Gastrocnemius medialis (tissue), 4 donors: ENCODE measurements at regions not wholly inside any gene's neighbourhood (a gene's known extent, or its start where the extent isn't known, plus 50 kb on each side); places are given as distances from the start of the nearest gene placed in this dataset.

Source experiments
- ATAC-seq, 2 donors: fragments of 150-250 bp; one replicate each; pipeline ENCODE4 v1.9.1; 2016
- DNase-seq, 2 donors: peaks; one replicate each; pipeline ENCODE4 v3.0.0-alpha.2; 2019
- H3K27ac ChIP-seq, 4 donors: fragments of 200-600 bp; sonication (generic); 1 replicate in 1 of 4; 2 replicates in 3 of 4; pipeline ENCODE4 v1.5.1; 2016 to 2018; ENCODE audit warnings: mild to moderate bottlenecking in 2 of 4, moderate library complexity in 1 of 4
- H3K27me3 ChIP-seq, 3 donors: fragments of 200-600 bp; sonication (generic) in 2 of 3; 1 replicate in 1 of 3; 2 replicates in 2 of 3; pipeline versions ENCODE4 v1.5.1 to v1.6.0; 2016 to 2019; ENCODE audit warnings: mild to moderate bottlenecking in 1 of 3, moderate library complexity in 1 of 3
- H3K36me3 ChIP-seq, 2 donors: fragments of 200-600 bp; sonication (generic) in 1 of 2; one replicate each; pipeline ENCODE4 v1.5.1; 2017 to 2018
- H3K4me1 ChIP-seq, 2 donors: fragments of 200-600 bp; sonication (generic) in 1 of 2; one replicate each; pipeline ENCODE4 v1.5.1; 2016 to 2017; ENCODE audit warnings: mild to moderate bottlenecking in 2 of 2
- H3K4me3 ChIP-seq, 4 donors: fragments of 200-600 bp; sonication (generic) in 3 of 4; 1 replicate in 1 of 4; 2 replicates in 3 of 4; pipeline ENCODE4 v1.5.1; 2016 to 2019; ENCODE audit warnings: mild to moderate bottlenecking in 2 of 4
- H3K9me3 ChIP-seq, 3 donors: fragments of 200-600 bp; sonication (generic) in 2 of 3; 1 replicate in 1 of 3; 2 replicates in 2 of 3; pipeline ENCODE4 v1.5.1; 2016 to 2019
- POLR2A ChIP-seq, 2 donors: fragments of 450-650 bp; IDR thresholded peaks; one replicate each; pipeline ENCODE4 v1.6.1; 2017; ENCODE audit warnings: antibody characterized with exemption in 2 of 2, mild to moderate bottlenecking in 2 of 2, moderate library complexity in 2 of 2
- in situ Hi-C, 4 donors: fragments of 200-750 bp; cut with MboI; loops; one replicate each; pipeline versions ENCODE4 v1.15.0 to v1.8.0; 2017; ENCODE audit warnings: low sequenced_read_pairs in 4 of 4
- intact Hi-C: fragments of 100-400 bp; cut with DNase I; formaldehyde crosslinking; loops from one replicate; pipeline ENCODE4 v1.15.1; 2023; ENCODE audit warnings: low total_unique reads
- TF ChIP-seq, protein P1 (sequence below), 5 experiments: fragments of 450-650 bp in 3 of 5; fragments of 200-600 bp in 2 of 5; sonication (generic) in 2 of 5; IDR thresholded peaks in 4 of 5; conservative IDR thresholded peaks in 1 of 5; 1 replicate in 4 of 5; 2 replicates in 1 of 5; pipeline ENCODE4 v1.5.1; 2016 to 2019; ENCODE audit warnings: antibody characterized with exemption in 5 of 5, mild to moderate bottlenecking in 3 of 5, moderate library complexity in 3 of 5

DNA sequence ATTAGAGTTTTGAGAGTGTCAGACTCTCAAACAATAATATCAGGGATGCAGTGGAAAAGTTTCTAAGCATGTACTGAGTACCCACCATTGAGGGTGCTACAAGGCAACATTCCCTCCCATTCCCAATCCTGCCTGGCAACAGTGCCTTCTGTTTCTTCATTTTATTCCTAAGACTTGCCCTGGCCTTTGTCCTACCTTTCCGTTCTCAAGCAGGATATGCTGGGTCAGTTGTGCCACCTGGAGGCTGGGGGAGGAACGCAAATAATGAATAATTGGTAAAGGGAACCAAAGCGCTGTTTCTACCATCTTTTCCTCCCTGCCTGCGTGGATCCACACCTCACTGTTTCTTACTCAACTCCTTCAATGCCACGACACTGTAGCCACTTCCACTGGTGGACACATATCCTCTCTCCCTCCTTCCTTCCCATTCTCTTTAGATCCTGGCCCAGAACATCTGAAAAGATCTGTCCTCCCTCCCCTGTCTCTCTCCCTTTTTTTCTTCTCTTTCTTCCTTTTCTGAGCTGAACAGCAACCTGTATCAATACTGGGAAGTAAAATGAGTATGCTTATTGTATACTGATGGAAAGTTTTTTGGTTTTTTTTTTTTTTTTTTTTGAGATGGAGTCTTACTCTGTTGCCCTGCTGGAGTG lies 149.5 kb downstream of the C9orf152 start:
- H3K27me3 ChIP-seq: no peaks in the 10 kb centered on the region
- H3K36me3 ChIP-seq: no peaks in the 10 kb centered on the region
- intact Hi-C loops (loop anchor here (1.0 to 2.0 kb wide), 2 partner anchors 155 to 484 kb away; no protein-coding TSS in a partner anchor), in situ Hi-C loops (loop anchor here (5.0 to 25.0 kb wide), 3 partner anchors 156 to 496 kb away; no protein-coding TSS in a partner anchor)
- H3K27ac ChIP-seq: peak overlapping the region in 2 of 4 donors; percentile 6 to 36
- DNase-seq: peak; percentile 14 to 35
- H3K4me1 ChIP-seq: peaks cover 6 to 22% of the 10 kb centered on the region in 2 donors
- no peak overlapping the region for H3K4me3 ChIP-seq
- peak; percentile 68 to 78 for ATAC-seq
- TF ChIP-seq, protein P1, sequence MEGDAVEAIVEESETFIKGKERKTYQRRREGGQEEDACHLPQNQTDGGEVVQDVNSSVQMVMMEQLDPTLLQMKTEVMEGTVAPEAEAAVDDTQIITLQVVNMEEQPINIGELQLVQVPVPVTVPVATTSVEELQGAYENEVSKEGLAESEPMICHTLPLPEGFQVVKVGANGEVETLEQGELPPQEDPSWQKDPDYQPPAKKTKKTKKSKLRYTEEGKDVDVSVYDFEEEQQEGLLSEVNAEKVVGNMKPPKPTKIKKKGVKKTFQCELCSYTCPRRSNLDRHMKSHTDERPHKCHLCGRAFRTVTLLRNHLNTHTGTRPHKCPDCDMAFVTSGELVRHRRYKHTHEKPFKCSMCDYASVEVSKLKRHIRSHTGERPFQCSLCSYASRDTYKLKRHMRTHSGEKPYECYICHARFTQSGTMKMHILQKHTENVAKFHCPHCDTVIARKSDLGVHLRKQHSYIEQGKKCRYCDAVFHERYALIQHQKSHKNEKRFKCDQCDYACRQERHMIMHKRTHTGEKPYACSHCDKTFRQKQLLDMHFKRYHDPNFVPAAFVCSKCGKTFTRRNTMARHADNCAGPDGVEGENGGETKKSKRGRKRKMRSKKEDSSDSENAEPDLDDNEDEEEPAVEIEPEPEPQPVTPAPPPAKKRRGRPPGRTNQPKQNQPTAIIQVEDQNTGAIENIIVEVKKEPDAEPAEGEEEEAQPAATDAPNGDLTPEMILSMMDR (IDR thresholded peaks at IDR 0.05 in 4 of 5, conservative IDR thresholded peaks at IDR 0.05 in 1 of 5): peak; percentile 59 to 79 (median 62)
- TF ChIP-seq POLR2A (IDR thresholded peaks at IDR 0.05): no peak
- no peaks in the 10 kb centered on the region for H3K9me3 ChIP-seq

DNA sequence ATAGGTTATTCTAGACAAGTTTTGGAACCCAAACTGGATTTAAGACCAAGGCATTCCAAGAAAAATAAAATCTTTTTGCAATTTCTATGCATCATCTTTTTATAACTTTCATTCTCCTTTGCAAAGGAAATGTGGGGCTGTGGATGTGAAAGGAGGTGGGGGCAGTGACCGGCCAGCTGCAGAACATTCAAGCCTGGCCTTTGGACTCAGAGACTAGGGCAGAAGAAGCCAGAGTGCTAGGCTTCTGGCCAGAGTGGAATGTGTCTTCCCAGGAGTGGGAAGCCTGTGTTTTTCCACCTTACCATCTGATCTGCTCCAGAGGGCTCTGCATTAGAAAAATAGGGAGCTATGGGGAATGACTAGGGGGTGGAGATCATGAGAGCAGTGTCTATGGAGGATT lies 148.5 kb downstream of the C9orf152 start:
- TF ChIP-seq, protein P1 (IDR thresholded peaks at IDR 0.05 in 4 of 5, conservative IDR thresholded peaks at IDR 0.05 in 1 of 5): no peak
- TF ChIP-seq POLR2A (IDR thresholded peaks at IDR 0.05): no peak
- Histone ChIP-seq H3K4me1 (peaks cover 6 to 26% of the 10 kb centered on the region in 2 donors), H3K9me3 (no peaks in the 10 kb centered on the region), H3K27ac (peak overlapping the region in 2 of 4 donors; percentile 36 to 47), H3K27me3 (no peaks in the 10 kb centered on the region), H3K4me3 (no peak overlapping the region), H3K36me3 (no peaks in the 10 kb centered on the region)
- intact Hi-C loops: loop anchor here (2.0 kb wide), 1 partner anchor 485 kb away; no protein-coding TSS in a partner anchor
- ATAC-seq (no peak), DNase-seq (no peak)
- in situ Hi-C loops: loop anchor here (5.0 to 25.0 kb wide), 3 partner anchors 157 to 497 kb away; no protein-coding TSS in a partner anchor

DNA sequence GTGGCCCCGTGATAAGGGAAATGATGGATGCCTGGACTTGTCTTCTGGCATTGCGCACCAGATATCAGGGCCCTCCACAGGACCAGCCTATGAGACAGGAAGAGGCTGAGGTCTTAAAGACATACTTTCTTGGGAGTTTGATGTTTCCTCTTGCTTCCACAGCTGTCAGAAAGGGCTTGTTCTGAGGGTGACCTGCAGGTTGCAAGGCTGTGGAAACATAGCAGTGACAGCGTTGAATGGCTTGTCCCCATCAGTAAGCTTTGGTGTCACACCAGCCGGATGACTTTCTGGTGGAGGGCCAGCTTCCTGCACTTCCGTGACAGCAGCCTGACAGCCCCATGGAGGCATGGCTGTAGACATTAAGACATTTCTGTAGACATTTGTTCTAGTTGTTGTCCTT lies 143.2 kb downstream of the C9orf152 start:
- no peak overlapping the region for H3K4me3 ChIP-seq
- DNase-seq (no peak), ATAC-seq (no peak)
- peaks cover 16 to 38% of the 10 kb centered on the region in 2 donors for H3K4me1 ChIP-seq
- TF ChIP-seq POLR2A (IDR thresholded peaks at IDR 0.05): no peak
- TF ChIP-seq, protein P1 (IDR thresholded peaks at IDR 0.05 in 4 of 5, conservative IDR thresholded peaks at IDR 0.05 in 1 of 5): no peak
- peak overlapping the region in 2 of 4 donors; percentile 36 to 43 for H3K27ac ChIP-seq
- no peaks in the 10 kb centered on the region for H3K36me3 ChIP-seq
- H3K9me3 ChIP-seq: no peaks in the 10 kb centered on the region
- intact Hi-C loops: no loop called here
- in situ Hi-C loops: loop anchor here in 1 of 4 donors (25.0 kb wide), 1 partner anchor 503 kb away; no protein-coding TSS in a partner anchor
- H3K27me3 ChIP-seq: no peaks in the 10 kb centered on the region

DNA sequence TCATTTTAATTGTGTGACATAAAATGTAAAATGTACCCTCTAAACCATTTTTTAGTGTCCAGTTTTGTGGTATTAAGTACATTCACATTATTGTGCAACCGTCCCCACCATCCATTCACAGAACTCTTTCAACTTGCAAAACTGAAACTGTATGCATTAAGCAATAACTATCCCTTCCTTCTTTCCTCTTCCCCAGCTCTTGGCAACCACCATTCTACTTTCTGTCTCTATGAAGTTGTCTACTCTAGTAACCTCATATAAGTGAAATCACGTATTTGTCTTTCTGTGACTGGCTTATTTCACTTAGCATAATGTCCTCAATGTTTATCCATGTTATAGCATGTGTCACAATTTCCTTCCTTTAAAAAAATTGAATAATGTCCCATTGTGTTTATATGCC lies 142.4 kb downstream of the C9orf152 start:
- H3K4me3 ChIP-seq: no peak overlapping the region
- DNase-seq (no peak), ATAC-seq (no peak)
- H3K27ac ChIP-seq: peak overlapping the region in 2 of 4 donors; percentile 28 to 36
- no peaks in the 10 kb centered on the region for H3K27me3 ChIP-seq
- H3K36me3 ChIP-seq: no peaks in the 10 kb centered on the region
- peaks cover 16 to 37% of the 10 kb centered on the region in 2 donors for H3K4me1 ChIP-seq
- no peaks in the 10 kb centered on the region for H3K9me3 ChIP-seq
- TF ChIP-seq, protein P1 (IDR thresholded peaks at IDR 0.05 in 4 of 5, conservative IDR thresholded peaks at IDR 0.05 in 1 of 5): no peak
- TF ChIP-seq POLR2A (IDR thresholded peaks at IDR 0.05): no peak
- in situ Hi-C loops (loop anchor here in 1 of 4 donors (25.0 kb wide), 1 partner anchor 503 kb away; no protein-coding TSS in a partner anchor), intact Hi-C loops (no loop called here)
